B cell (primary cell): ENCODE measurements at regions not wholly inside any gene's neighbourhood (a gene's known extent, or its start where the extent isn't known, plus 50 kb on each side); places are given as distances from the start of the nearest gene placed in this dataset.

ENCODE experiments used
- ATAC-seq: fragments of 200-7000 bp; cut with Tn5 transposase; one replicate; pipeline ENCODE4 v1.10.0; 2021; ENCODE audit warnings: low read depth, mild to moderate bottlenecking, moderate number of reproducible peaks, moderate library complexity
- CTCF ChIA-PET: fragments of 350-600 bp; sonication (Branson Sonifier 250); formaldehyde crosslinking; loops from one replicate; lab custom pipeline; 2021; ENCODE audit warnings: antibody characterized with exemption, inconsistent platforms; lab: Charles Lee
- POLR2A ChIA-PET: fragments of 350-600 bp; sonication (Branson Sonifier 250); formaldehyde crosslinking; loops from one replicate; lab custom pipeline; 2021; ENCODE audit warnings: antibody characterized with exemption; lab: Charles Lee
- DNase-seq: peaks from one replicate; pipeline ENCODE4 v3.0.0; 2013
- H2AFZ ChIP-seq: 2 replicates; pipeline ENCODE4 v1.6.1; 2012; ENCODE audit warnings: mild to moderate bottlenecking, low read depth, low read length; ENCODE audit not compliant: insufficient read depth, poor library complexity, severe bottlenecking
- H3K27ac ChIP-seq, 2 donors: 1 replicate in 1 of 2; 2 replicates in 1 of 2; pipeline ENCODE4 v1.5.1; 2012 to 2013; ENCODE audit warnings: low read length in 2 of 2, mild to moderate bottlenecking in 2 of 2, moderate library complexity in 1 of 2
- H3K27me3 ChIP-seq, 4 experiments: fragments of 200-600 bp in 1 of 4; sonication (generic) in 1 of 4; replicated peaks in 1 of 4; 1 replicate in 2 of 4; 2 replicates in 2 of 4; pipeline versions ENCODE4 v1.6.1 to v1.7.0; 2013 to 2016; ENCODE audit warnings: low read length in 3 of 4, mild to moderate bottlenecking in 2 of 4, mixed read lengths in 1 of 4, moderate library complexity in 1 of 4; ENCODE audit not compliant: insufficient read depth in 4 of 4, control insufficient read depth in 3 of 4; ENCODE audit errors: control extremely low read depth in 1 of 4
- H3K36me3 ChIP-seq, 2 experiments: replicated peaks in 1 of 2; 1 replicate in 1 of 2; 2 replicates in 1 of 2; pipeline versions ENCODE4 v1.6.1 to v1.7.1; 2013; ENCODE audit warnings: low read length in 1 of 2; ENCODE audit not compliant: insufficient read depth in 2 of 2, control insufficient read depth in 1 of 2; ENCODE audit errors: control extremely low read depth in 1 of 2, extremely low read depth in 1 of 2
- H3K4me1 ChIP-seq, 2 donors: fragments of 200-600 bp in 1 of 2; sonication (generic) in 1 of 2; 1 replicate in 1 of 2; 2 replicates in 1 of 2; pipeline versions ENCODE4 v1.5.1 to v1.6.1; 2013 to 2017; ENCODE audit warnings: low read length in 2 of 2; ENCODE audit not compliant: control insufficient read depth in 2 of 2, insufficient read depth in 2 of 2
- H3K4me2 ChIP-seq: replicated peaks from 2 replicates; pipeline ENCODE3; 2012; ENCODE audit warnings: mild to moderate bottlenecking, low read depth, low read length; ENCODE audit not compliant: poor library complexity, severe bottlenecking
- H3K4me3 ChIP-seq, 5 experiments: fragments of 200-600 bp in 1 of 5; sonication (generic) in 1 of 5; 1 replicate in 3 of 5; 2 replicates in 2 of 5; pipeline versions ENCODE4 v1.5.1 to v1.7.0; 2011 to 2016; ENCODE audit warnings: low read length in 4 of 5, mild to moderate bottlenecking in 4 of 5, low read depth in 2 of 5, control low read depth in 1 of 5, moderate library complexity in 1 of 5; ENCODE audit not compliant: insufficient read depth in 1 of 5; ENCODE audit errors: control extremely low read depth in 1 of 5, extremely low read depth in 1 of 5
- H3K79me2 ChIP-seq: fragments of 200-600 bp; sonication (generic); one replicate; pipeline ENCODE4 v1.6.0; 2016; ENCODE audit warnings: low read length; ENCODE audit not compliant: control insufficient read depth, insufficient read depth
- H3K9ac ChIP-seq: fragments of 200-600 bp; sonication (generic); 2 replicates; pipeline ENCODE4 v1.6.1; 2017; ENCODE audit warnings: mild to moderate bottlenecking, low read length, moderate library complexity
- H3K9me3 ChIP-seq, 3 donors: one replicate each; pipeline versions ENCODE4 v1.6.1 to v1.7.1; 2013; ENCODE audit warnings: low read length in 2 of 3; ENCODE audit not compliant: control insufficient read depth in 2 of 3, insufficient read depth in 1 of 3; ENCODE audit errors: control extremely low read depth in 1 of 3
- H4K20me1 ChIP-seq: 2 replicates; pipeline ENCODE4 v1.6.0; 2012; ENCODE audit warnings: mild to moderate bottlenecking, low read length; ENCODE audit not compliant: insufficient read depth, control insufficient read depth, poor library complexity, severe bottlenecking
- H3K27ac Mint-ChIP-seq: one replicate; pipeline ENCODE4 v1.8.0; 2021; ENCODE audit warnings: mixed read lengths
- H3K27me3 Mint-ChIP-seq: one replicate; pipeline ENCODE4 v1.8.0; 2021; ENCODE audit warnings: mixed read lengths
- H3K4me1 Mint-ChIP-seq: one replicate; pipeline ENCODE4 v1.8.0; 2021; ENCODE audit warnings: mixed read lengths
- H3K4me3 Mint-ChIP-seq: one replicate; pipeline ENCODE4 v1.8.0; 2021; ENCODE audit warnings: mixed read lengths
- H3K9me3 Mint-ChIP-seq: one replicate; pipeline ENCODE4 v1.8.0; 2022; ENCODE audit warnings: mixed read lengths; ENCODE audit not compliant: insufficient read depth
- CTCF ChIP-seq: fragments of 200-600 bp; IDR thresholded peaks from one replicate; pipeline ENCODE4 v1.8.0; 2022; ENCODE audit warnings: antibody characterized with exemption, mild to moderate bottlenecking
- EZH2 ChIP-seq: IDR thresholded peaks from 2 replicates; pipeline ENCODE4 v1.6.1; 2012; ENCODE audit warnings: borderline replicate concordance, low read depth, mild to moderate bottlenecking, moderate library complexity, low read length; ENCODE audit not compliant: insufficient read depth, poor library complexity, severe bottlenecking
- WGBS: methylation state at CpG from one replicate; pipeline ENCODE4 v1.1.5; 2013; ENCODE audit warnings: missing lambda C conversion rate; ENCODE audit not compliant: insufficient coverage; 5-methylcytosine and 5-hydroxymethylcytosine counted together
- intact Hi-C: fragments of 100-400 bp; cut with micrococcal nuclease; formaldehyde crosslinking; loops from one replicate; pipeline ENCODE4 v1.10.0; 2022

GRCh38 chr2:211077216-211077767 lies 520.9 kb downstream of the CPS1 start:
- Histone ChIP-seq H3K27ac (no peak overlapping the region), H3K9me3 (no peaks in the 10 kb centered on the region), H2AFZ (no peak overlapping the region), H3K4me2 (no peak overlapping the region), H4K20me1 (no peaks in the 10 kb centered on the region), H3K4me3 (no peak overlapping the region), H3K79me2 (no peaks in the 10 kb centered on the region), H3K27me3 (no peaks in the 10 kb centered on the region), H3K4me1 (no peaks in the 10 kb centered on the region), H3K36me3 (no peaks in the 10 kb centered on the region), H3K9ac (no peak overlapping the region)
- Mint-ChIP-seq H3K4me1 (no peaks in the 10 kb centered on the region), H3K27ac (no peak overlapping the region), H3K27me3 (no peaks in the 10 kb centered on the region), H3K4me3 (no peak overlapping the region), H3K9me3 (no peaks in the 10 kb centered on the region)
- POLR2A ChIA-PET, result no interaction called here
- CTCF ChIA-PET, result no interaction called here
- ATAC-seq (no peak), DNase-seq (no peak)
- no CpG with 5 or more reads among the region's 2 CpGs for whole genome bisulfite sequencing
- TF ChIP-seq EZH2, result no peak
- no peak for TF ChIP-seq CTCF
- intact Hi-C loops, result no loop called here

GRCh38 chr2:211084352-211084751 lies 528.0 kb downstream of the CPS1 start:
- DNase-seq (no peak), ATAC-seq (no peak)
- Histone ChIP-seq H2AFZ (no peak overlapping the region), H3K4me2 (no peak overlapping the region), H3K79me2 (no peaks in the 10 kb centered on the region), H3K9ac (no peak overlapping the region), H3K9me3 (no peaks in the 10 kb centered on the region), H3K27ac (no peak overlapping the region), H3K36me3 (no peaks in the 10 kb centered on the region), H3K4me3 (no peak overlapping the region), H4K20me1 (no peaks in the 10 kb centered on the region), H3K27me3 (no peaks in the 10 kb centered on the region), H3K4me1 (no peaks in the 10 kb centered on the region)
- H3K4me3 Mint-ChIP-seq, result no peak overlapping the region
- no peaks in the 10 kb centered on the region for H3K4me1 Mint-ChIP-seq
- TF ChIP-seq CTCF (no peak), EZH2 (no peak)
- intact Hi-C loops, result loop anchor here (2.0 kb wide), 1 partner anchor 1482 kb away; no protein-coding TSS in a partner anchor
- H3K27ac Mint-ChIP-seq, result no peak overlapping the region
- ChIA-PET CTCF (interaction anchor here (1.6 kb wide), 1 partner anchor 12 kb away, joined by 3 read pairs; no protein-coding TSS in a partner anchor), POLR2A (no interaction called here)
- H3K9me3 Mint-ChIP-seq, result no peaks in the 10 kb centered on the region
- no CpG with 5 or more reads among the region's 2 CpGs for WGBS
- no peaks in the 10 kb centered on the region for H3K27me3 Mint-ChIP-seq
